ENCODE measurements at regions not wholly inside any gene's neighbourhood (a gene's known extent, or its start where the extent isn't known, plus 50 kb on each side); places are given as distances from the start of the nearest gene placed in this dataset.
"Not testable (repeated sequence)": the region's sequence is repeated elsewhere in the genome, so short reads cannot be mapped to it uniquely, and the experiment has no call there.

- TF ChIP-seq POLR2A (IDR thresholded peaks at IDR 0.05), result no peak
- no peak for TF ChIP-seq CTCF (IDR thresholded peaks at IDR 0.05)
- no peak overlapping the region for H3K4me3 ChIP-seq (ENCODE audit: low read depth, poor library complexity, severe bottlenecking)
- DNase-seq (ENCODE audit: low spot score in 2 of 2), result peak in 1 of 2 donors; percentile 23
- WGBS, 2 donors, result 6 to 8% methylated on average over 1 of the region's 1 CpG
- intact Hi-C loops (cut with DNase I; ENCODE audit: low total_unique reads), result loop anchor here (5.0 kb wide), 1 partner anchor 38 kb away; no protein-coding TSS in a partner anchor
Observed at GRCh38 chr4:154164931-154165839, 326.4 kb downstream of the DCHS2 start.

DNA sequence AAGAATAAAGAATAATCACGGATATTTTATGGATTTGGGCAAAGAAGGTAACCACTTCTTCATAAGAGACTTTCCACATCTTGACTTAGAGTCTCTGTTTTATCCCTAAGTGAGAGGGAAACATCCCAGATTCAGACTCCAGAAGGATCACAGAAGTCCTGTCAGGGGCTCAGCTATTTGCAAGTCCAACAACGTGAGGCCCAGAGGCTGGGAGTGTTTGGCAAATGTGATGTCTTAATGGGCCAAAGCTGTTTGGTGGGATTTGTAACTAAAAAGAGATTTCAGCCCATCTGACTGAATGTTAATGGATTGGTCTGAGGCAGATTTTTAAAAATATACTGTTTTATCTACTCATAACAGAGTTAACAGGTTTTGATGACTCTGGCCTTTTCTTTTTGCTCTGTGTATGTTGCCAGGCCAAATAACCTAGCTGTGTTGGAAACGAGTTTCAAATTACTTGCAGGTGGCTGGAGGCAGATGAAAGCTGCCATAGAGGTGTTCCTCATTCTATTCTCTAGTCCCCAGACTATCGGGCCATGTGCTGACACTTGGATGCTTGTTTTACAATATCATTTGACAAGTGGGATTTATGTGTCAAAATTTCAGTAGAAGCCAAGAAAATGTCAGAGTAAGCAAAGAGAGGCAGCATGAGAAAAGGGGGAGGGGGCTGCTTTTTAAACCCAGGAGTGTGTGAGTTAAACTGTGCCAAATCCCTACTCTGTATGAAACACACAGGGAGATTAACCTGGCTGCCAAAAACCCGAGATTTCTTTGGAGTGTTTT is 330.9 kb downstream of the DCHS2 start:
- H3K4me3 ChIP-seq (ENCODE audit: low read depth, poor library complexity, severe bottlenecking), result no peak overlapping the region
- WGBS, 2 donors, result 28 to 36% methylated on average over 5 of the region's 5 CpGs
- TF ChIP-seq CTCF (IDR thresholded peaks at IDR 0.05) (no peak), POLR2A (IDR thresholded peaks at IDR 0.05) (no peak)
- intact Hi-C loops (cut with DNase I; ENCODE audit: low total_unique reads), result no loop called here
- DNase-seq (ENCODE audit: low spot score in 2 of 2), result no peak

GRCh38 chr4:154158361-154159155 is 333.0 kb downstream of the DCHS2 start:
- H3K4me3 ChIP-seq (ENCODE audit: low read depth, poor library complexity, severe bottlenecking), result no peak overlapping the region
- no peak for TF ChIP-seq CTCF (IDR thresholded peaks at IDR 0.05)
- no peak for TF ChIP-seq POLR2A (IDR thresholded peaks at IDR 0.05)
- no peak for DNase-seq (ENCODE audit: low spot score in 2 of 2)
- intact Hi-C loops (cut with DNase I; ENCODE audit: low total_unique reads), result no loop called here
- WGBS, 2 donors, result 52% methylated on average over 6 of the region's 6 CpGs

- 89 to 92% methylated on average over 13 of the region's 13 CpGs for WGBS, 2 donors
- TF ChIP-seq POLR2A (IDR thresholded peaks at IDR 0.05), result no peak
- TF ChIP-seq CTCF (IDR thresholded peaks at IDR 0.05), result no peak
- no peak overlapping the region for H3K4me3 ChIP-seq (ENCODE audit: low read depth, poor library complexity, severe bottlenecking)
- intact Hi-C loops (cut with DNase I; ENCODE audit: low total_unique reads), result no loop called here
- DNase-seq (ENCODE audit: low spot score in 2 of 2), result no peak
Observed at GRCh38 chr4:154152546-154152945, 339.1 kb downstream of the DCHS2 start.

GRCh38 chr4:154149236-154149635 is 342.4 kb downstream of the DCHS2 start:
- DNase-seq (ENCODE audit: low spot score in 2 of 2); intact Hi-C loops (cut with DNase I; ENCODE audit: low total_unique reads): not testable (repeated sequence)

More at GRCh38 chr4:154149236-154149635, 342.4 kb downstream of the DCHS2 start:
- WGBS, 2 donors, result 93 to 96% methylated on average over 5 of the region's 5 CpGs
- not testable (repeated sequence) for H3K4me3 ChIP-seq (ENCODE audit: low read depth, poor library complexity, severe bottlenecking)

Measured in lower leg skin (tissue), 4 donors.